RWPE1 (cell line): ENCODE measurements at regions not wholly inside any gene's neighbourhood (a gene's known extent, or its start where the extent isn't known, plus 50 kb on each side); places are given as distances from the start of the nearest gene placed in this dataset.

Experiments
- CTCF ChIA-PET: fragments of 350-600 bp; sonication (Branson Sonifier 250); formaldehyde crosslinking; extraction: SDS; loops from one replicate; lab custom pipeline; 2021; lab: Yijun Ruan, JAX
- POLR2A ChIA-PET: fragments of 400-600 bp; formaldehyde crosslinking; extraction: SDS; loops from one replicate; lab custom pipeline; 2020; ENCODE audit warnings: antibody characterized with exemption; ENCODE audit not compliant: low non-redundant PET; lab: Yijun Ruan, JAX
- DNase-seq: peaks from one replicate; pipeline ENCODE4 v3.0.0; 2012; ENCODE audit warnings: low spot score
- H3K27ac ChIP-seq: fragments of 450-650 bp; 2 replicates; pipeline ENCODE4 v1.5.1; 2017
- TF ChIP-seq, protein P1 (sequence below): fragments of 450-650 bp; conservative IDR thresholded peaks from 2 replicates; pipeline ENCODE4 v1.5.1; 2017; ENCODE audit warnings: low read depth, mild to moderate bottlenecking

DNA sequence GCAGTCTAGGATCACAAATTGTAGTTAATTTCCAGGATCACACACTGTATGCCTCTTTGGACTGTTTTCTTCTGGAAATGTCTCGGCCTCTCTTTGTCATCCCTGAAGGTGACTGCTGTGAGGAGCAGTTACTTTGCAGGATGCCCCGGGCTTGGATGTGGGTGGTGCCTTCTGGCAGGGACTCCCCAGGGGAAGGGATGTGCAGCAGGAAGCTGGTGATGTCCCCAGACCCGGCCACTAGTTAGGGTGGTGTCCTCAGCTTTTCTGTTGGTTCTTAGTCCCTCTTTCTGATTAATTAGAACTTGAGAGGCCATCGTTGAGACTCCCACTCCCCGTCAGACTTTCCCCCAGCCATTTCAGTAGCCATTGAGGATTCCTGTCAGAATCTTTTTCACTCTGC, 286.6 kb upstream of the HDAC4 start:
- TF ChIP-seq, protein P1, sequence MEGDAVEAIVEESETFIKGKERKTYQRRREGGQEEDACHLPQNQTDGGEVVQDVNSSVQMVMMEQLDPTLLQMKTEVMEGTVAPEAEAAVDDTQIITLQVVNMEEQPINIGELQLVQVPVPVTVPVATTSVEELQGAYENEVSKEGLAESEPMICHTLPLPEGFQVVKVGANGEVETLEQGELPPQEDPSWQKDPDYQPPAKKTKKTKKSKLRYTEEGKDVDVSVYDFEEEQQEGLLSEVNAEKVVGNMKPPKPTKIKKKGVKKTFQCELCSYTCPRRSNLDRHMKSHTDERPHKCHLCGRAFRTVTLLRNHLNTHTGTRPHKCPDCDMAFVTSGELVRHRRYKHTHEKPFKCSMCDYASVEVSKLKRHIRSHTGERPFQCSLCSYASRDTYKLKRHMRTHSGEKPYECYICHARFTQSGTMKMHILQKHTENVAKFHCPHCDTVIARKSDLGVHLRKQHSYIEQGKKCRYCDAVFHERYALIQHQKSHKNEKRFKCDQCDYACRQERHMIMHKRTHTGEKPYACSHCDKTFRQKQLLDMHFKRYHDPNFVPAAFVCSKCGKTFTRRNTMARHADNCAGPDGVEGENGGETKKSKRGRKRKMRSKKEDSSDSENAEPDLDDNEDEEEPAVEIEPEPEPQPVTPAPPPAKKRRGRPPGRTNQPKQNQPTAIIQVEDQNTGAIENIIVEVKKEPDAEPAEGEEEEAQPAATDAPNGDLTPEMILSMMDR = no peak

DNA sequence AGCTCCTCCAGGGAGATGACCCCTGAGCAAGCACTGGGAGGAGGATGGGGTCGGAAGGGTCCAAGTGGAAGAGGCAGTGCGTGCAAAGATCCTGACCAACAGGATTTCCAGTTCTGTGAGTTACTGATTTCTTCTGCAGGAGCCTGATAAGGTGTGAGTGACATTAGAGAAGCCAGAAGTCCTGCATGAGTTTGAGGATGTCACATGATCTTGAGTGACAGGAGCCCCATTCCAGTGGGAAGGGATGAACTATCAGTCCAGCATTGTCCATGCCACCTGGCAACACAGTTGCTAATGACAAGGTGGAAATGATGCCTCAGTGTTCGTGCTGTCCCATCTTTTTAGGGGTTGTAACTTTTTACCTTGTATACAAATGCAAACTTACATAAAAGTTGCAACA, 285.1 kb upstream of the HDAC4 start:
- ChIA-PET CTCF (no interaction called here), POLR2A (no interaction called here)
- TF ChIP-seq, protein P1 = no peak
- no peak for DNase-seq
- H3K27ac ChIP-seq = no peak overlapping the region

More for the DNA sequence above, 286.6 kb upstream of the HDAC4 start:
- H3K27ac ChIP-seq = no peak overlapping the region
- ChIA-PET CTCF (no interaction called here), POLR2A (no interaction called here)
- DNase-seq = no peak

DNA sequence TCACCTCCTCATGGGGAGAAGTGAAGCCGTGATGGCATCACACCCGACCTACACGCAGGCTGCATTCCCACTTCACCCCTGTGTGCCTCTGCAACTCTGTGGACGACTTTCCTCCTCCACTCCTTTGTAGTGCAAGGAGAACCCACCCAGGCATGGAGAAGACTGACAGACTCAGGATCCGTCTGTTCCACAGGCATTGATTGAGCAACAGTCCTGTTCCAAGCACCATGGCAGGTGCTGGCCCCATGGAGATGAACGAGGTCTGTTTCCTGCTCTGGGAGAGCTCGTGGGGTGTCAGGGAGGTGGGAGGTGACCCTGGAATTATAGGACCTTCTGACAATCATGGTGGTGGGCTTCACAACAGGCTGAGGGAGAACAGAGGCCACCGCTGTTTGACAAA, 284.7 kb upstream of the HDAC4 start:
- ChIA-PET POLR2A (no interaction called here), CTCF (no interaction called here)
- H3K27ac ChIP-seq = no peak overlapping the region
- TF ChIP-seq, protein P1 = no peak
- DNase-seq = no peak

DNA sequence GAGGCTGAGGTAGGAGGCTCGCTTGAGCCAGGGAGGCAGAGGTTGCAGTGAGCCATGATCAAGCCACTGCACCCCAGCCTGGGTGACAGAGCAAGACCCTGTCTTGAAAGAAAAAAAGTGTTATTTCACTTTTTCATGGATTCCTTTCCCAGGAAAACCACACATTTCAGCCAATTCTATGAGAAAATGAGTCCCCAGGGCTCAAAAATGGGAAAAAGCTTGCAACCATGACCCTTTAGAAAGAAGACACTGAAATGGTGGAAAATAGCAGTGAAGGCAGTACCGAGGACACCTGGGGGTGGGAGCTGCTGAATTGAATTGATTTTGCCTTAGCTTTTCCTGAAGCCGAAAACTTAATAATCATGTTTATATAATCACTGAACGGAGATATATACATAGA, 284.2 kb upstream of the HDAC4 start:
- TF ChIP-seq, protein P1 = no peak
- no peak overlapping the region for H3K27ac ChIP-seq
- POLR2A ChIA-PET = no interaction called here
- no peak for DNase-seq
- CTCF ChIA-PET = no interaction called here

DNA sequence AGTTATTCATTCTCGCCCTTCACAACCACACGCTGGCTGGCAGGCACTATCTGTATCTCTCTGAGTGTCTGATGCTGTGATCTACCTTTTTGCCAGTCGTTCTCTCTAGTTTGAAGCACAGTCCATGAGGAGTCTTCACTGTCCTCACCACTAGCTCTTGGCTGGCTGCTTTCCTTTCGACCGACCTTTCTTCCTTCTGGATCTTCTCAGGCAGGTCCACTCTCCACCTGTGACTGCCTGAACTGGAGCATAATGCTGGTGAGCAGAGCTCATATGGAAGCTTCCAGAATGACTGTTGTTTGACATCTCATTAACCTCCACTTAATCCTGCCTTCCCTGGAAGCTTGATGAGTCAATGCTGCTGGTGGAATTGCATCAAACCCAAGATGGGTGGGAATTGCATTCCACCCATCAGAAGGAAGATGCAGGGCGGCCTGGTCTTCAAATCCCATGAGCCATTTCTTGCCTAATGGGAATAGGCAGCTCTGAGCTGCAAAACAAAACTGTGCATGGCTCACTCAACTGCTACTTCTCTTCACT, 283.5 kb upstream of the HDAC4 start:
- TF ChIP-seq, protein P1 = no peak
- ChIA-PET POLR2A (no interaction called here), CTCF (no interaction called here)
- H3K27ac ChIP-seq = no peak overlapping the region
- DNase-seq = no peak

DNA sequence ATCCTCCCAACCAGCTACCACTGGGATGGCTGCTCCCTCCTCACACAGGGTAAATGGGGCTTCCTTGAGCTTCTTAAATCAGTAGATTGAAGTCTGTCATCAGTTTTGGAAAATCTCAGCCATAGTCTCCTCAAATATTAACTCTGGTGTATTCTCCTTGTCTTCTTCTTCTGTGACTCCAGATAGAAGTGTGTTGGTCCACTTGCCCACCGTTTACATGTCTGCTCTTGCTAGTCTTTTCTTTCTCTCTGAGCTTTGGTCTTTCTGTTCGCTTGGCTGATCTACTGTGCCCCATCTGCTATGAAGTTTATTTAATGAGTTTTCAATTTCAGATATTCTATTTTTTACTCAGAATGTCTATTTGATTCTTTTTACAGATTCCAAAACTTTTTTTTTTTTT, 281.7 kb upstream of the HDAC4 start:
- CTCF ChIA-PET = interaction anchor here (1.0 kb wide), 1 partner anchor 22 kb away, joined by 3 read pairs; no protein-coding TSS in a partner anchor
- DNase-seq = no peak
- POLR2A ChIA-PET = no interaction called here
- no peak overlapping the region for H3K27ac ChIP-seq
- TF ChIP-seq, protein P1 = no peak
